ENCODE measurements at regions not wholly inside any gene's neighbourhood (a gene's known extent, or its start where the extent isn't known, plus 50 kb on each side); places are given as distances from the start of the nearest gene placed in this dataset.

GRCh38 chr10:88069338-88069737 is 205.9 kb downstream of the PTEN start:
- TF ChIP-seq, protein P1, sequence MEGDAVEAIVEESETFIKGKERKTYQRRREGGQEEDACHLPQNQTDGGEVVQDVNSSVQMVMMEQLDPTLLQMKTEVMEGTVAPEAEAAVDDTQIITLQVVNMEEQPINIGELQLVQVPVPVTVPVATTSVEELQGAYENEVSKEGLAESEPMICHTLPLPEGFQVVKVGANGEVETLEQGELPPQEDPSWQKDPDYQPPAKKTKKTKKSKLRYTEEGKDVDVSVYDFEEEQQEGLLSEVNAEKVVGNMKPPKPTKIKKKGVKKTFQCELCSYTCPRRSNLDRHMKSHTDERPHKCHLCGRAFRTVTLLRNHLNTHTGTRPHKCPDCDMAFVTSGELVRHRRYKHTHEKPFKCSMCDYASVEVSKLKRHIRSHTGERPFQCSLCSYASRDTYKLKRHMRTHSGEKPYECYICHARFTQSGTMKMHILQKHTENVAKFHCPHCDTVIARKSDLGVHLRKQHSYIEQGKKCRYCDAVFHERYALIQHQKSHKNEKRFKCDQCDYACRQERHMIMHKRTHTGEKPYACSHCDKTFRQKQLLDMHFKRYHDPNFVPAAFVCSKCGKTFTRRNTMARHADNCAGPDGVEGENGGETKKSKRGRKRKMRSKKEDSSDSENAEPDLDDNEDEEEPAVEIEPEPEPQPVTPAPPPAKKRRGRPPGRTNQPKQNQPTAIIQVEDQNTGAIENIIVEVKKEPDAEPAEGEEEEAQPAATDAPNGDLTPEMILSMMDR (conservative IDR thresholded peaks at IDR 0.05; ENCODE audit: low read depth) = no peak
- no peak for DNase-seq (ENCODE audit: low spot score)
- no peak overlapping the region for H3K27ac ChIP-seq
- ChIA-PET CTCF (no interaction called here), POLR2A (ENCODE audit: low non-redundant PET) (no interaction called here)

DNA sequence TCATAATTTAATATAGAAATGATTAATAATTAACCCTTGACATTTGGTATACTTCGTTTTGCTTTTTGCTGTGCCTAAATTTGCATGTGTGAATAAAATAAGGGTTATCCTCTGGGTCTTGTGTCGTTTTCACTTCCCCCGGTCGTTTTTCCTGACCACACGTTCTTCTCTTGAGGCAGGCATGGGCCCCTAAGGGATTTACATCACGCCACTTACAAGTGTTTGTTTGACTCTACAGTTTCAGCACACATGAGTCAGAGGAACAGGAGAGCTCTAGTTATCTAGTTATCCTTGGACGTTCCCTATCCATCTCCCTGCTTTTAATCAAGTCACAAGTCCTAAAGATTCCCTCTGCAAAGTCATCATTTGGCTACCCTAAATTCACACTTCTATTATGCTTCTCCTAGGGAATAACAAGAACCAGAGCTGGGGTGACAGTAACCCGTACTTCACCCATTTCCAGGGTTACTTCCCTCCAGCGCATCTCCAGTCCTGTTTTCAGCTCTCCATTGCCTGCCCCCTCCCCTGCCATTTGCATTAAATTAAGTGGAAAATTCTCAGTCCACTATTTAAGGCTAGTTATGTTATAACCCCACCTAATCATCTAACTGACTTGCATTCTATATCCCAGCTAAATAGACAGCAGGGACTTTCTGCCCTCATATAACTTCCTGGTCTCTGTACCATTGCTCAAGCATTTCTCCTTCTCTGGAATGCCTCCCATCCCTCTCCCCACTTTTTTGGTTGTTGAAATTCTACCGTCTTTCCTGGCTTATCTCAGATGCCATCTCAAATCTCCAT is 206.9 kb downstream of the PTEN start:
- no peak for DNase-seq (ENCODE audit: low spot score)
- ChIA-PET CTCF (no interaction called here), POLR2A (ENCODE audit: low non-redundant PET) (no interaction called here)
- TF ChIP-seq, protein P1 (conservative IDR thresholded peaks at IDR 0.05; ENCODE audit: low read depth) = no peak
- H3K27ac ChIP-seq = no peak overlapping the region

DNA sequence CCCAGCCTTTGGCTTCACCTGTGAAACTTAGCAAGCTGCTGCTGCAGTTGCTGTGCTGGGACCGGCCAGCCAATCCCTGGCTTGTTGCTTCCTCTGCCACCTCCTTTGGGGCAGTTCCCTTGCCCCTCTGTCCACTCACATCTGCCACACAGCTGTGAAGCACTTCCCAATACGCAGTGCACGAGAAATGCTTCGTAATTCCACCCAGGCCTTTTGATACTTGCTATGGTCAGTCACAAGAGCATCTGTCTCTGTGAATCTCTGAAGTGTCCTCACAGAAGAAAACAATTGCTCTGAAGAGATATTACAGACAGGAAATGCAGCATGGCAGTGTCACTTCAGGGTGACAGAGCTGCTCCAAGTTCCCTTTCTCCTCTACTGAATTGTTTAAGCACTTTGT is 208.5 kb downstream of the PTEN start:
- CTCF ChIA-PET = no interaction called here
- POLR2A ChIA-PET (ENCODE audit: low non-redundant PET) = no interaction called here
- no peak for DNase-seq (ENCODE audit: low spot score)
- TF ChIP-seq, protein P1 (conservative IDR thresholded peaks at IDR 0.05; ENCODE audit: low read depth) = no peak
- no peak overlapping the region for H3K27ac ChIP-seq

GRCh38 chr10:88073682-88074081 is 210.3 kb downstream of the PTEN start:
- TF ChIP-seq, protein P1 (conservative IDR thresholded peaks at IDR 0.05; ENCODE audit: low read depth) = no peak
- no peak for DNase-seq (ENCODE audit: low spot score)
- no peak overlapping the region for H3K27ac ChIP-seq
- POLR2A ChIA-PET (ENCODE audit: low non-redundant PET) = no interaction called here
- CTCF ChIA-PET = interaction anchor here (0.6 to 0.7 kb wide), 2 partner anchors 228 to 1970 kb away, joined by 3 read pairs; no protein-coding TSS in a partner anchor

DNA sequence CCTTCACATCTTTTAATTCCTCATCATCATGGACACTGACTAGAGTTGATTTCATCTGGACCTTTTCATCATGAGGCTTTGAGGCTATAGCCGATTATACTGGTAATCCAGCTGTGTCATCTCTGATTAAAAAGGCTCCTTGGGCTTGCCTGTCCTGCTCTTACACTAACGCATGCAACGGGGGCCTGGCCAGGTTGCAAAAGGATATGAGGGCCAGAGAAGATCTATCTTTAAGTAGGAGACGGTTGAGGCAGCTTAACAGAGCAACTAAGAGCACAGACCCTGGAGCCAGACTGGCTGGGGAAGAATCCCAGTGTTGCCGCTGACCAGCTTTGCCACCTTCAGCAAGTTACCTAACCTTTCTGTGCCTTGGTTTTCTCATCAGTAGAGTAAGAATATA is 211.5 kb downstream of the PTEN start:
- TF ChIP-seq, protein P1 (conservative IDR thresholded peaks at IDR 0.05; ENCODE audit: low read depth) = no peak
- ChIA-PET POLR2A (ENCODE audit: low non-redundant PET) (no interaction called here), CTCF (no interaction called here)
- no peak for DNase-seq (ENCODE audit: low spot score)
- H3K27ac ChIP-seq = no peak overlapping the region

- TF ChIP-seq, protein P1 (conservative IDR thresholded peaks at IDR 0.05; ENCODE audit: low read depth) = no peak
- ChIA-PET POLR2A (ENCODE audit: low non-redundant PET) (no interaction called here), CTCF (interaction anchor here (0.6 kb wide), 1 partner anchor 19 kb away, joined by 7 read pairs; no protein-coding TSS in a partner anchor)
- no peak overlapping the region for H3K27ac ChIP-seq
- DNase-seq (ENCODE audit: low spot score) = no peak
Observed at GRCh38 chr10:88076027-88076880, 212.8 kb downstream of the PTEN start.
